Lower leg skin (tissue), 3 donors: ENCODE measurements at regions not wholly inside any gene's neighbourhood (a gene's known extent, or its start where the extent isn't known, plus 50 kb on each side); places are given as distances from the start of the nearest gene placed in this dataset.

Source experiments
- POLR2A ChIP-seq, 2 donors: fragments of 450-650 bp; IDR thresholded peaks; one replicate each; pipeline ENCODE4 v1.6.1; 2016 to 2017; ENCODE audit warnings: antibody characterized with exemption in 2 of 2, mild to moderate bottlenecking in 1 of 2, moderate library complexity in 1 of 2
- TF ChIP-seq, protein P1 (sequence below), 3 donors: fragments of 450-650 bp; IDR thresholded peaks; one replicate each; pipeline ENCODE4 v1.5.1; 2016; ENCODE audit warnings: antibody characterized with exemption in 3 of 3, mild to moderate bottlenecking in 3 of 3, moderate library complexity in 2 of 3

DNA sequence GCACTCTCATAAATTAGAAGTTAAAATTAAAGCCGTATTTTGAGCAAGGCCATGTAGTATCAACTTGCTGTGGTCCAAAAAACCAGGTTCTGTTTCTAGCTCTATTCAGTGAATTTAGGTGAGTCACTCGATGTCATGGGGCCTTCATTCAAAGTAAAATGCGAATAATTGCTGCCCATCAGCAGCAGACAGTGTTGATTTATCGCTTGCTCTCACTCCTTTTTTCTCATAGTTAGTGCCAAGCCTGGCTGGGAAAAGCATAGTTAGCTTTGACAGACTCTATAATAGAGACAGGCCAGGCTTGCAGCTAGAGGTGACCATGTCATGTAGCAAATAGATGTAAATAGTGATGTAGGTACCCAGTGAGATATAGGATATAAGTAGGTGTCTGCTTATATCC is 136.0 kb downstream of the EDN1 start:
- no peak for TF ChIP-seq POLR2A (IDR thresholded peaks at IDR 0.05)
- TF ChIP-seq, protein P1, sequence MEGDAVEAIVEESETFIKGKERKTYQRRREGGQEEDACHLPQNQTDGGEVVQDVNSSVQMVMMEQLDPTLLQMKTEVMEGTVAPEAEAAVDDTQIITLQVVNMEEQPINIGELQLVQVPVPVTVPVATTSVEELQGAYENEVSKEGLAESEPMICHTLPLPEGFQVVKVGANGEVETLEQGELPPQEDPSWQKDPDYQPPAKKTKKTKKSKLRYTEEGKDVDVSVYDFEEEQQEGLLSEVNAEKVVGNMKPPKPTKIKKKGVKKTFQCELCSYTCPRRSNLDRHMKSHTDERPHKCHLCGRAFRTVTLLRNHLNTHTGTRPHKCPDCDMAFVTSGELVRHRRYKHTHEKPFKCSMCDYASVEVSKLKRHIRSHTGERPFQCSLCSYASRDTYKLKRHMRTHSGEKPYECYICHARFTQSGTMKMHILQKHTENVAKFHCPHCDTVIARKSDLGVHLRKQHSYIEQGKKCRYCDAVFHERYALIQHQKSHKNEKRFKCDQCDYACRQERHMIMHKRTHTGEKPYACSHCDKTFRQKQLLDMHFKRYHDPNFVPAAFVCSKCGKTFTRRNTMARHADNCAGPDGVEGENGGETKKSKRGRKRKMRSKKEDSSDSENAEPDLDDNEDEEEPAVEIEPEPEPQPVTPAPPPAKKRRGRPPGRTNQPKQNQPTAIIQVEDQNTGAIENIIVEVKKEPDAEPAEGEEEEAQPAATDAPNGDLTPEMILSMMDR (IDR thresholded peaks at IDR 0.05): no peak
